Fibroblast of skin of right biceps (primary cell): ENCODE measurements at regions not wholly inside any gene's neighbourhood (a gene's known extent, or its start where the extent isn't known, plus 50 kb on each side); places are given as distances from the start of the nearest gene placed in this dataset.

Experiments
- DNase-seq: peaks from one replicate; pipeline ENCODE4 v3.0.0-alpha.2; 2013

GRCh38 chr22:44611880-44612496 is 90.0 kb upstream of the PRR5 start:
- no peak for DNase-seq

GRCh38 chr22:44610071-44610470 is 91.9 kb upstream of the PRR5 start:
- no peak for DNase-seq

- DNase-seq, result no peak
These were observed 92.5 kb upstream of the PRR5 start for GRCh38 chr22:44609400-44609988.

GRCh38 chr22:44608597-44609399 is 93.2 kb upstream of the PRR5 start:
- no peak for DNase-seq

- DNase-seq, result no peak
These were observed 95.9 kb upstream of the PRR5 start for GRCh38 chr22:44606126-44606525.

GRCh38 chr22:44605486-44605885 is 96.5 kb upstream of the PRR5 start:
- DNase-seq, result no peak

GRCh38 chr22:44604991-44605390 is 97.0 kb upstream of the PRR5 start:
- DNase-seq, result no peak

- no peak for DNase-seq
These were observed 97.5 kb upstream of the PRR5 start for GRCh38 chr22:44604455-44604854.

GRCh38 chr22:44603767-44604166 is 98.2 kb upstream of the PRR5 start:
- DNase-seq, result no peak

- DNase-seq, result no peak
These were observed 100.3 kb upstream of the PRR5 start for GRCh38 chr22:44601725-44602124.

GRCh38 chr22:44601189-44601588 is 100.8 kb upstream of the PRR5 start:
- DNase-seq, result no peak

GRCh38 chr22:44600207-44600785 is 101.7 kb upstream of the PRR5 start:
- no peak for DNase-seq

- no peak for DNase-seq
These were observed 101.6 kb upstream of the RTL6 start for GRCh38 chr22:44599500-44600140.

GRCh38 chr22:44599084-44599483 is 101.1 kb upstream of the RTL6 start:
- DNase-seq, result no peak

GRCh38 chr22:44597616-44598015 is 99.6 kb upstream of the RTL6 start:
- DNase-seq, result no peak

GRCh38 chr22:44596396-44597125 is 98.5 kb upstream of the RTL6 start:
- no peak for DNase-seq

GRCh38 chr22:44595841-44596341 is 97.9 kb upstream of the RTL6 start:
- peak; percentile 18 for DNase-seq

- DNase-seq, result no peak
These were observed 96.9 kb upstream of the RTL6 start for GRCh38 chr22:44594951-44595350.

- DNase-seq, result no peak
These were observed 94.8 kb upstream of the RTL6 start for GRCh38 chr22:44592824-44593148.

GRCh38 chr22:44592126-44592823 is 94.2 kb upstream of the RTL6 start:
- no peak for DNase-seq

GRCh38 chr22:44591146-44591790 is 93.2 kb upstream of the RTL6 start:
- DNase-seq, result no peak
